ENCODE measurements at regions not wholly inside any gene's neighbourhood (a gene's known extent, or its start where the extent isn't known, plus 50 kb on each side); places are given as distances from the start of the nearest gene placed in this dataset.
"Not testable (repeated sequence)": the region's sequence is repeated elsewhere in the genome, so short reads cannot be mapped to it uniquely, and the experiment has no call there.

DNA sequence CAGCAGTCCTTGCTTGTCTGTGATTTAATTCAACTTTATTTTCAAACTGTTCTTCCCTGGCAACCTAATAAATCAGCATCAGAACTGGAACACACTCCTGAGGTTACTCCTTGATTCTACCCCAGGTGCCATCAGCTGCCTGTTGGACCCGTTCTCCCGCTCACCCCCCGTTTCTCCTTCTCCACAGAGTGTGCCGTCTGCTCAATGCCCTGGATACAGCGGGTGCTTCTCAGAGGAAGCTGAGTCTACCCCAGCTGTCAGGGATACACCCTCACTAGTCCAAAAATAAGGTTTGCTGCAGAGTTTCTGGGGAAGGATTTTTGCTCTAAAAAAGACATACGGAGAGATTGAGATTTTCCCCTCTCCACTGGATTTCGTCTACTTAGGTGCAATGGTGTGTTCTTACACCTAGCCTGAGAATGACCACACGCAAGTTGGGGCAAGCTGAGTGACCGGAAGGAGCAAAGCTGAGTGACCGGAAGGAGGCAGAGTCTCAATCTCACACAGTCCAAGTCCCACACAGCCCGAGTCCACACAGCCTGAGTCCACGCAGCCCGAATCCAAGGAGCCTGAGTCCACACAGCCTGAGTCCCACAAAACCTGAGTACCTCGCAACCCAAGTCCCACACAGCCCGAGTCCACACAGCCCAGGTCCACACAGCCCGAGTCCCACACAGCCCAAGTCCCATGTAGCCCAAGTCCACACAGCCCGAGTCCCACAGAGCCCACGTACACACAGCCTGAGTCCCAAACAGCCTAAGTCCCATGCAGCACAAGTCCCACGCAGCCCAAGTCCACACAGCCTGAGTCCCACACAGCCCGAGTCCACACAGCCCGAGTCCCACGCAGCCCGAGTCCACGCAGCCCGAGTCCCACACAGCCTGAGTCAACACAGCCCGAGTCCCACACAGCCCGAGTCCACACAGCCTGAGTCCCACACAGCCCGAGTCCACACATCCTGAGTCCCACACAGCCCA lies 58.6 kb upstream of the DACT2 start:
- no peaks in the 10 kb centered on the region for H3K4me1 ChIP-seq (replicated peaks in 1 of 2)
- no peak for DNase-seq
- no peaks in the 10 kb centered on the region for H3K27me3 ChIP-seq
- peak overlapping the region in 1 of 5 donors; percentile 30 for H3K27ac ChIP-seq
- H3K36me3 ChIP-seq (replicated peaks in 1 of 2), result no peaks in the 10 kb centered on the region
- TF ChIP-seq POLR2A (IDR thresholded peaks at IDR 0.05), result no peak
- TF ChIP-seq, protein P1, sequence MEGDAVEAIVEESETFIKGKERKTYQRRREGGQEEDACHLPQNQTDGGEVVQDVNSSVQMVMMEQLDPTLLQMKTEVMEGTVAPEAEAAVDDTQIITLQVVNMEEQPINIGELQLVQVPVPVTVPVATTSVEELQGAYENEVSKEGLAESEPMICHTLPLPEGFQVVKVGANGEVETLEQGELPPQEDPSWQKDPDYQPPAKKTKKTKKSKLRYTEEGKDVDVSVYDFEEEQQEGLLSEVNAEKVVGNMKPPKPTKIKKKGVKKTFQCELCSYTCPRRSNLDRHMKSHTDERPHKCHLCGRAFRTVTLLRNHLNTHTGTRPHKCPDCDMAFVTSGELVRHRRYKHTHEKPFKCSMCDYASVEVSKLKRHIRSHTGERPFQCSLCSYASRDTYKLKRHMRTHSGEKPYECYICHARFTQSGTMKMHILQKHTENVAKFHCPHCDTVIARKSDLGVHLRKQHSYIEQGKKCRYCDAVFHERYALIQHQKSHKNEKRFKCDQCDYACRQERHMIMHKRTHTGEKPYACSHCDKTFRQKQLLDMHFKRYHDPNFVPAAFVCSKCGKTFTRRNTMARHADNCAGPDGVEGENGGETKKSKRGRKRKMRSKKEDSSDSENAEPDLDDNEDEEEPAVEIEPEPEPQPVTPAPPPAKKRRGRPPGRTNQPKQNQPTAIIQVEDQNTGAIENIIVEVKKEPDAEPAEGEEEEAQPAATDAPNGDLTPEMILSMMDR (IDR thresholded peaks at IDR 0.05), result no peak
- WGBS, 4 donors, result 75 to 84% (median 80%) methylated on average over 25 to 28 of the region's 28 CpGs
- H3K4me3 ChIP-seq, result no peak overlapping the region
- no peaks in the 10 kb centered on the region for H3K9me3 ChIP-seq (replicated peaks in 1 of 3)
- intact Hi-C loops (cut with DNase I), result no loop called here

DNA sequence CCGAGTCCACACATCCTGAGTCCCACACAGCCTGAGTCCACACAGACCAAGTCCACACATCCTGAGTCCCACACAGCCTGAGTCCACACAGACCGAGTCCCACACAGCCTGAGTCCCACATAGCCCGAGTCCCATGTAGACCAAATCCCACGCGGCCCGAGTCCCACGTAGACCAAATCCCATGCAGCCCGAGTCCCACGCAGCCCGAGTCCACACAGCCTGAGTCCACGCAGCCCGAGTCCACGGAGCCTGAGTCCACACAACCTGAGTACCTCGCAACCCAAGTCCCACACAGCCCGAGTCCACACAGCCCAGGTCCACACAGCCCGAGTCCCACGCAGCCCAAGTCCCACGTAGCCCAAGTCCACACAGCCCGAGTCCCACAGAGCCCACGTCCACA lies 60.0 kb upstream of the DACT2 start:
- WGBS, 4 donors, result 76 to 93% (median 86%) methylated on average over 8 to 20 of the region's 20 CpGs
- H3K36me3 ChIP-seq (replicated peaks in 1 of 2); H3K27me3 ChIP-seq; intact Hi-C loops (cut with DNase I); H3K4me3 ChIP-seq; DNase-seq; H3K4me1 ChIP-seq (replicated peaks in 1 of 2); H3K9me3 ChIP-seq (replicated peaks in 1 of 3); H3K27ac ChIP-seq: not testable (repeated sequence)

DNA sequence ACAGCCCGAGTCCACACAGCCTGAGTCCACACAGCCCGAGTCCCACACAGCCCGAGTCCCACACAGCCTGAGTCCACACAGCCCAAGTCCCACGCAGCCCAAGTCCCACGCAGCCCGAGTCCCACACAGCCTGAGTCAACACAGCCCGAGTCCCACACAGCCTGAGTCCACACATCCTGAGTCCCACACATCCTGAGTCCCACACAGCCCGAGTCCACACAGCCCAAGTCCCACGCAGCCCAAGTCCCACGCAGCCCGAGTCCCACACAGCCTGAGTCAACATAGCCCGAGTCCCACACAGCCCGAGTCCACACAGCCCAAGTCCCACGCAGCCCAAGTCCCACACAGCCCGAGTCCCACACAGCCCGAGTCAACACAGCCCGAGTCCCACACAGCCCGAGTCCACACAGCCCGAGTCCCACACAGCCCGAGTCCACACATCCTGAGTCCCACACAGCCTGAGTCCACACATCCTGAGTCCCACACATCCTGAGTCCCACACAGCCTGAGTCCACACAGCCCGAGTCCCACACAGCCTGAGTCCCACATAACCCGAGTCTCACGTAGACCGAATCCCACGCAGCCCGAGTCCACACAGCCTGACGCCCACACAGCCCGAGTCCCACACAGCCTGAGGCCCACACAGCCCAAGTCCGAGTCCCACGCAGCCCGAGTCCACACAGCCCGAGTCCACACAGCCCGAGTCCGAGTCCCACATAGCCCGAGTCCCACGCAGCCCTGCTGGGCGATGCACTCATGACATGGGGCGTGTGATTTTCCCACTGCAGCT lies 60.6 kb upstream of the SMOC2 start:
- intact Hi-C loops (cut with DNase I); H3K4me1 ChIP-seq (replicated peaks in 1 of 2); H3K27ac ChIP-seq; DNase-seq; H3K4me3 ChIP-seq; H3K27me3 ChIP-seq; H3K9me3 ChIP-seq (replicated peaks in 1 of 3); H3K36me3 ChIP-seq (replicated peaks in 1 of 2): not testable (repeated sequence)
- WGBS, 4 donors, result 91 to 94% (median 93%) methylated on average over 22 to 38 of the region's 38 CpGs

DNA sequence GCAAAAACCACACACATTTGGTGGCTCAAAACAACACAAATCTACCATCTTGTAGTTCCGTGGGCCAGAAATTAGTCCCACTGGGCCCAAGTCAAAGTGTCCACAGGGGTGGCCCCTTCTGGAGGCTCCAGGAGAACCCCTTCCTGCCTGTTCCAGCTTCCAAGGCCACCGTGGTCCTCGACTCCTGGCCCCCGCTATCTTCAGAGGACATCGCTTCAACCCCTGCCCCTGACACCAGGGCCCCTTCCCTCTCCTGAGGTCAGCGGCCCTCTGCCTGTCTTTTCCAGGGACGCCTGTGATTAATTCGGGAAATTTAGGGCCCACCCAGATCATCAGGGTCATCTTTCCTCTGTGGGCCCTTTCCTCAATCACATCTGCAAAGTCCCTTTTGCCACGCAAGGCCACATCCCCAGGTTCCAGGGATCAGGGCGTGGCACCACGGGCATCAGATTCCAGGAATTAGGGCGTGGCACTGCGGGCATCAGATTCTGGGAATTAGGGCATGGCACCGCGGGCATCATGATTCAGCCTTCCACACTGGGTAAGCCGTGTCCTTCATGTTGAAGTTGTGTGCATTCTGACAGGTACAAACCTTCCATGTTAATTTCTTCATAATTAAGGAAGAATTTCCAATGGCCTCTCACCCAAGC lies 59.9 kb upstream of the SMOC2 start:
- Histone ChIP-seq H3K27ac (no peak overlapping the region), H3K27me3 (no peaks in the 10 kb centered on the region), H3K4me1 (replicated peaks in 1 of 2) (no peaks in the 10 kb centered on the region), H3K9me3 (replicated peaks in 1 of 3) (no peaks in the 10 kb centered on the region), H3K36me3 (replicated peaks in 1 of 2) (no peaks in the 10 kb centered on the region), H3K4me3 (no peak overlapping the region)
- TF ChIP-seq, protein P1 (IDR thresholded peaks at IDR 0.05), result no peak
- TF ChIP-seq POLR2A (IDR thresholded peaks at IDR 0.05), result no peak
- DNase-seq, result no peak
- intact Hi-C loops (cut with DNase I), result no loop called here
- WGBS, 4 donors, result 85 to 92% (median 89%) methylated on average over 16 of the region's 16 CpGs
